Left lobe of liver (tissue), 2 donors: ENCODE measurements at regions not wholly inside any gene's neighbourhood (a gene's known extent, or its start where the extent isn't known, plus 50 kb on each side); places are given as distances from the start of the nearest gene placed in this dataset.
"Not testable (repeated sequence)": the region's sequence is repeated elsewhere in the genome, so short reads cannot be mapped to it uniquely, and the experiment has no call there.

Experiments
- ATAC-seq: fragments of 200-7000 bp; cut with Tn5 transposase; one replicate; pipeline ENCODE4 v1.9.1; 2020; ENCODE audit warnings: mild to moderate bottlenecking, moderate library complexity
- DNase-seq: peaks from one replicate; pipeline ENCODE4 v3.0.0-alpha.2; 2020; ENCODE audit warnings: low spot score
- donor health status: DM: no; HTN: no; CAD: no; lungs with moderate emphysema.
- donor health status: DM: no; HTN: yes; CAD: no.

DNA sequence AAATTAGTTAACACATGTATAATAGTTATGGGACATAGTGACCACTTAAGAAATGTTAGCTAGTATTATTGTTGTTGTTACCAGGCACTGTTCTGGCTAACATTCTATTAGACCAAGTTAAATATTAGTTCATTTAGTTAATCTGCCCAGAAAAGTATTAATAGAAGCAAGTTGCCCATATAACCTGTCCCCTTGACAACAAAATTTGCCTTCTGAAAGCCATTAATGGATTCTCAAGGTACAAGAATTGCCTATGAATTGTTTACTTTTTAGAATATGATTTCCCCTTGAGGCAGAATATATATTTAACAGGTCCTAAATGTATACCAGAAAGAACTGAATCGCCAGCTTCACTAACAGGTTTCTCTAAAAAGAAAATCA, 167.3 kb upstream of the TMCC3 start:
- ATAC-seq, result no peak

DNA sequence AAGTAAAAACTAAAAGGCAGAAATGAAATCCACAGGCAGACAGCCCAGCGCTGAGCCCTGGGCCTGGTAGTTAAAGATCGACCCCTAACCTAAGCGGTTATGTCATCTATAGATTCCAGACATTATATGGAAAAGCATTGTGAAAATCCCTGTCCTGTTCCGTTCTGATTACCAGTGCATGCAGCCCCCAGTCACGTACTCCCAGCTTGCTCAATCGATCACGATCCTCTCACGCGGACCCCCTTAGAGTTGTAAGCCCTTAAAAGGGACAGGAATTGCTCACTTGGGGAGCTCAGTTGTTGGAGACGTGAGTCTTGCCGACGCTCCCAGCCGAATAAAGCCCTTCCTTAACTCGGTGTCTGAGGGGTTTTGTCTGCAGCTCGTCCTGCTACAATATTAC, 166.8 kb upstream of the TMCC3 start:
- DNase-seq, result not testable (repeated sequence)

More for the DNA sequence above, 167.3 kb upstream of the TMCC3 start:
- no peak for DNase-seq

DNA sequence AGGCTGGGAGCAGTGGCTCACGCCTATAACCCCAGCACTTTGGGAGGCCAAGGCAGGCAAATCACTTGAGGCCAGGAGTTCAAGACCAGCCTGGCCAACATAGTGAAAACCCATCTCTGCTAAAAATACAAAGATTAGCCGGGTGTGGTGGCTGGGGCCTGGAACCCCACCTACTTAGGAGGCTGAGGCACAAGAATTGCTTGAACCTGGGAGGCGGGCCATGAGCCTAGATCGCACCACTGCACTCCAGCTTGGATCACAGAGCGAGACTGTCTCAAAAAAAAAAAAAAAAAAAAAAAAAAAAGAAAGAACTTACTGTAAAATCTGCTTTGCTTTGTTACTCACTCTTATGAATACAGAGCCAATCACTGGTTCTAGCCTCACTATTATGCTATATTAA, 166.4 kb upstream of the TMCC3 start:
- not testable (repeated sequence) for ATAC-seq, DNase-seq

More for the DNA sequence above, 166.8 kb upstream of the TMCC3 start:
- ATAC-seq, result not testable (repeated sequence)

DNA sequence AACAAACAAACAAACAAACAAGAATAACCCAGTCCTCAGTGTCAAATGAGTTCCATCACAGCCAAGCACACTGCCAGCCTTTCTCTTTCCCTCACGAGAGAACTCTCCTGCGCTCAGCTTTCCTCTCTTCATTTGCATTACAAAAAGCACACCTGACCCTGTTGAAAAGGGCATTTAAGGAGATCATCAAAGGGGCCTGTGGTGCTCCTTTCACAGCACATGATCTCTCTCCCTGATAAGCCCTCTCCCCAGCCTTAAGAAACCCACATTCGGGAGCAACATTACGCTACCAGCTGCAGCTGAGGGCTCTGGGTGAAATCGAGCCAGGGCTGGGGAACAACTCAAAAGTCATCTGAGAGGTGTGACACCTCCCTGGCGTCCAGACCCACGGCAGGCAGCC, 165.6 kb upstream of the TMCC3 start:
- ATAC-seq, result no peak

DNA sequence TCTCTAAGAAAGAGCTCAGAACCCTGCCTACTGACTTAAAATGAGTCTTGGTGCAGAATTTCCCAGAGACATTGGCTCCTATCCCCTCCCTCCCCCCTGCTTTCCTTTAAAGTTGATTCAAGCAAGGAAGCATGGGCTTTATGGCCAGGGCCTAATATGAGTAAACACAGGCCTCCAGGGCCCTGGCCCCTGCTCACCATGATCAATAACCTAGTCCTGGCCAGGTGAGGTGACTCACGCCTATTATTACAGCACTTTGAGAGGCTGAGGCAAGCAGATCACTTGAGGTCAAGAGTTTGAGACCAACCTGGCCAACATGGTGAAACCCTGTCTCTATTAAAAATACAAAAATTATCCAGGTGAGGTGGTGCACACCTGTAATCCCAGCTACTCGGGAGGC, 165.1 kb upstream of the TMCC3 start:
- ATAC-seq (no peak), DNase-seq (no peak)

More for the DNA sequence above, 165.6 kb upstream of the TMCC3 start:
- DNase-seq, result no peak

DNA sequence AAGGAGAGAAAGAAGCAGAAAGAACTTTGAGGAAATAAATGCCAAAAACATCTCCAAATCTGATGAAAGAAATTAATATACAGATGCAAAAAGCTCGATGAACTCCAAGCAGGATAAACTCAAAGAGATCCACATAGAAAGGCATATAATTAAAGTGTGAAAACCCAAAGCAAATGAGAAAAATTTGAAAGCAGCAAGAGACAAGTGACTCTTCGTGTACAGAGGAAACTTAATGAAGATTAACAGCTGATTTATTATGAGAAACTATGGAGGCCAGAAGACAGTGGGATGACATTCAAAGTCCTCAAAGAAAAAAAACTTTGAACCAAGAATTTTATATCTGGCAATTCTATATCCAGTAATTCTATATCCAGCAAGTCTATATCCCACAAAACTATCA, 163.0 kb upstream of the TMCC3 start:
- ATAC-seq (no peak), DNase-seq (no peak)

DNA sequence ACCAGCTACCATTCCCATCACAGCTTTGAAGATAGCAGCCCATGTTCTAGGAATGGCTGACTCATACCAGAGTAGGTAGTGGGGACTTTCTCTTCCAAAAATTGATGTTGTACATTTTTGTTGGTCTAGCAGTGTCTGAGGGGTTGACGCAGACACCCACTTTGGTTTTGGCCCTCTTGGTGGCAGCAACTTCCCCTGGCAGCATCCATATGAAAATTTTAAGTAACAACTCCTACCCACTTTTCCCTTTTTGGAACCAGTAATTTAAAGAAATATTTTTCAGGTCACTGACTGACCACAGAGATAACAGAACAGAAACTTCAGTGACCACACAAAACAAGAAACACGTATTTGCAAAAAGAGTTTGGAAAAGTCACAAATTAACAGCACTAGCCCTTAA, 162.0 kb upstream of the TMCC3 start:
- DNase-seq (no peak), ATAC-seq (no peak)

DNA sequence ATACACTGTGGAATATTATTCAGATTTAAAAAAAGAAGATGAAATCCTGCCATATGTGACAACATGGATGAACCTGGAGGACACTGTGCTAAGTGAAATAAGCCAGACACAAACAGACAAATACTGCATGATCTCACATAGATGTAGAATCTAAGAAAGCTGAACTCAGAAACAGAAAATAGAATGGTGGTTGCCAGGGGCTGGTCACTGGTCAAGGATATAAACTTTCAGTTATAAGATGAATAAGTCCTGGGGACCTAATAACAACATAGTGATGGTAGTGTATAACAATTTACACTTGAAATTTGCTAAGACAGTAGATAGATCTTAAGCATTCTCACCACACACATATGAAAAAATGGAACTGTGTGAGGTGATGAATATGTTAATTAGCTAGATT, 161.3 kb upstream of the TMCC3 start:
- no peak for ATAC-seq
- no peak for DNase-seq

DNA sequence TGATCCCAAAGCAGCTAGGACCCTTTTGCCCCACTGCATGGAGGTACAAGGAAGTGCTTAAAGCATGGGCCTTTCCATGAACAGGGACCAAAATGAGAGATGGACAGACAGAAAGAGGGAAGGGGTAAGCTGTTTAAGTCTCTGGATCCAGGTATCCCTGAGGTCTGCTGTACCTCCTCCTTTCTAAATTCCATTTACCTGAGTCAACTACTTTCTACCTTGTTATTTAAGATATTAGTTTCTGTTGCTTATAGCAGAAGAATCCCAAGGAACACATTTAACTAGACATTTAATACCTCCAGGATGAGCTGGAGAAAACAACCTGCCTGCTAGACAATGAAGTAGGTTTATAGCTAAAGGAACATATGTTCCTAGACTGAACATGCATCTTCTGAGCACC, 157.6 kb upstream of the TMCC3 start:
- no peak for ATAC-seq
- DNase-seq, result no peak

DNA sequence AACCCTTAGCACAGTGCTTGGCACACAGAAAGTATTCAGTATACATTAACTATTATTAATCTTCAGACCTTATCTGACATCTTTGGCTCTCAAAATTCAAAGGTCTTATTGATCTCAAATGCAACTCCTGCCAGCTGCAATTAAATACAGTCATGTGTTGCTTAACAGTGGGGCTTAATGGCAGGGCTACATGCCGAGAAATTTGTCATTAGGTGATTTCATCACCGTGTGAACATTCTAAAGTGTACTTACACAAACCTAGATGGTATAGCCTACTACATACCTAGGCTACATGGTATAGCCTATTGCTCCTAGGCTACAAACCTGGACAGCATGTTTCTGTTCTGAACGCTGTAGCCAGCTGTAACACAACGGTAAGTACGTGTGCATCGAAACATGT, 156.3 kb upstream of the TMCC3 start:
- no peak for ATAC-seq

DNA sequence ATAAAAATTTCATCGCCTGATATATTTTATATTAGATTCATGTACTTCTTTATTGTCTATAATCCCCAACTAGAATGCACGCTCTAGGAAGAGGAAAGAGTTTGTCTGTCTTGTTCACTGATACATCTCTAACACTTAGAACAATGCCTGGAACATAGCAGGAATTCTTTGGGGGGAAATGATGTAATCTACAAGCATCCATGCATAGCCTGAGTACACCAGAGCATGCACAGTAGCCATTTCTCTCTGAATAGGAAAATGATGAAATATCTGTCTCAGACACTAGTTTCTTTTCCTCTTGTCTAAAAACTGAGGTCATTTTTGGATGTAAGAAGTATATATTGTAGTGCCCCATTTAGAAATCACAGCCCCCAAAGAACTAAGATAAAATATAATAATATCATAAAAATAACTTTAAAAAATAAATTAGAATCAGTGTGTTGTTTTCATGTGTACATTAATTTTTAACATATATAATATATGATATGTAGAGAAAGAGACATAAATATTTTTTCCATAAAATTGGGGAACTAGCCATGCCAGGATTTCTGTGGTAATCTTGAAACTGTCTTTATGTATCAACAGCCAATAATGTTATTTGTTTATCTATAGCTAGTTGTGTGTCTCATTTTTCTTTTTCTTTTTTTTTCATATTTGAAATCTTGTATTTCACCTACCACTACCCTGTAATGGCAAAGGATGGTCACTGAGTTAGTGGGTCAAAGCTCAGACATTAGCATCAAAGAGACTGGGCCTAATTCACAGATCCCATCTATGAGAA, 155.6 kb upstream of the TMCC3 start:
- DNase-seq, result no peak

More for the DNA sequence above, 156.3 kb upstream of the TMCC3 start:
- no peak for DNase-seq

DNA sequence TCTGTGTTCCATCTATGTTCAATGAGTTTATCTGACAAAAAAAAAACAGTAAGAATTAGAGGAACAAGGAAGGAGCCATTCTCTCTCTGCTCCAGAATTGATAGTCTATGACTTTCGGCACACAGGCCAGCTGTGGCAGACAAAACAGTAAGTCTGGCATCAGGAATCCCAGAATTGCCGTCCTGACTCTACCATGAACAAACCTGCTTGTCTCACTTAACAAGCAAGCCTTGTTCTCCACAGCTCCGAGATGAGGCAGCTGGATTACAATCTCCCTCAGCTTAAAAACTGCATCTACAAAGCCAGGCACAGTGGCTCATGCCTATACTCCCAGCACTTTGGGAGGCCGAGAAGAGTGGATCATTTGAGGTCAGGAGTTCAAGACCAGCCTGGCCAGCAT, 153.6 kb upstream of the TMCC3 start:
- ATAC-seq (no peak), DNase-seq (no peak)

More for the DNA sequence above, 155.6 kb upstream of the TMCC3 start:
- no peak for ATAC-seq

DNA sequence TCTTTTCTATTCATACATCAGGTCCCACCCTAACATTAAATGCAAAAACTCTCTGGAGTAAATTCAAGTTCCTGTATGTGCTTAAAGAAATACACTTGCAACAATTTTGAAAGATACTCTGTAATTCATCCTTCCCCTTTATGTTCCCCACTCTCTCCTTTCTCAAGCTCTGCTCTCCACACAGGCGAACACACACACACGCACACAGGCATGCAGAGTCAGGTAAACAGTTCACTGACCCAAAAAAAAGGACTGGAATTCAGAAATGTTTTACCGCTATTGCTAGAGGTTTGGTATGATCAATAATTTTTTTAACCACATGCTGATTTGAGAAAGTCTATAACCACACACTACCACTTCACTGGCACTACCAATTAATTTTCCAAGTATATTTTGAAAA, 152.4 kb upstream of the TMCC3 start:
- ATAC-seq (peak; percentile 57), DNase-seq (no peak)

DNA sequence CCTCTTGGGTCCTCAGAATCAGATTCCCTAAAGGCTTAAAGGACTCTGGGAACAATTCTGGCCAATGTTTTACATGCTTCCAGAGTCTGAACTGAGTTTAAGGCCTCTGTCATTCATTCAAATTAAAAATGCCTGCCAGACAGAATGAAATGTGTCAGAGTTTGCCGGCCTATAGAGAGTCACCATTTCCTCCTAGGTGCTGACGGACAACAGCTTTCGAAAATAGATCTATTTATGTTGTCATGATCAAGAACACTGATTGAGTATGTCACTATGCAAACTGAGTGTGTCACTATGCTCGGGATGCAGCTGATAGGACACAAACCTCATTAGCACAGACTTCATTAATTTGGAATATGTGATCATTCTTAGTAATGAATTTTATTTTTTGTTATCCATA, 151.4 kb upstream of the TMCC3 start:
- DNase-seq (no peak), ATAC-seq (no peak)

DNA sequence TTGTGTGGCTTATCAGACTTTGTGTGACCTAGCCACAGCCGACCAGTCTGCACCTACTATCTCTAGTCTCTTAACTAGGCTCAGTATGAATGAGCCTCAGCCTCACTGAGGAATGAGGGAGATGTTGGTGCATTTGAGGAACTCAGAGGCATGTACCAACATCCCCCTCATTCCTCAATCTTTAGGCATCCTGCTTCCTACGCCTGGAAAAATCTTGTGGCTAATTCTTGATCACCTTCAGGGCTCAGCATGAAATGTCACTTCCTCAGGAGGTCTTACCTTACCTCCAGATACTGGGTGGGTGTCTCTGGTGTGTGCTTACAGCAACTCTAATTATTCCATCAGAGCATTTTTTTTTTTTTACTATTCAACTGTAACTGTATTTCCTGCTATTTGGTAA, 148.8 kb upstream of the TMCC3 start:
- DNase-seq, result no peak
- no peak for ATAC-seq

DNA sequence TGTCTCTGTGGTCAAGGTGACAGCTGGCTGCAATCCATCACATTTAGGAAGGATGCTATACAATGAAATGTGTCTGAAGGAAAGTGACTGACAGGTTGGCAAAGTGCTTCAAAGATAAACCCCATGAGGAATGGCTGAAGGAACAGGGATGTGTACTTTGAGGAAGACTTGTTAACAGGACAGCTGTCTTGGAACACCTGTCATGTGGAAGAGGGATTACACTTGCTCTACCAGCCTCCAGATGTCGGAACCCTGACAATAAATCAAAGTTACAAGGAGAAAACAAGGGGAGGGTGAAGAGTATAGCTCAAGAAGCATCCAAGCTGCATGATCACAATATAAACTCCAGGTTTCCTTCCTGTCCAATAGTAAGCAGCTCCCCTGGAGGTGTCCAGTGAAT, 147.8 kb upstream of the TMCC3 start:
- DNase-seq, result no peak
- ATAC-seq, result no peak

DNA sequence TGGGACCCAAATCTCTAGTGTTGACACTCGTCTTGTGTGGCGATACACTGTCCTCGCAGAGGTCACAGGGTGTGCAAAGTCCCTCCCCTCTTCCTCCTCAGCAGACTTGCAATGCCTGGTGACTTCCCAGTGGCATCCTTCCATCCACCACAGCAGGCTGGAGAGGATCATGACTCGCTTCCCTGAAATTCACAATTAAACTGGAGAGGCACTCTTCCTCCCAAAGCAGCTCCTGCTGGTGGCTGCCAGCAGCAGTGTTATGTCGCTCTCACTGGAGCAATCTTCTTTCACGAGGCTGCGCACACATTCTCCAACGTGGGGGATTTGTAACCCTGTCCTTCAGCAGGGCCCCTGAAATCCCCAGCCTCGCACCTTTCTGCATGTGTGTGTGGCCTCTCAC, 145.2 kb upstream of the TMCC3 start:
- ATAC-seq, result no peak
- no peak for DNase-seq

DNA sequence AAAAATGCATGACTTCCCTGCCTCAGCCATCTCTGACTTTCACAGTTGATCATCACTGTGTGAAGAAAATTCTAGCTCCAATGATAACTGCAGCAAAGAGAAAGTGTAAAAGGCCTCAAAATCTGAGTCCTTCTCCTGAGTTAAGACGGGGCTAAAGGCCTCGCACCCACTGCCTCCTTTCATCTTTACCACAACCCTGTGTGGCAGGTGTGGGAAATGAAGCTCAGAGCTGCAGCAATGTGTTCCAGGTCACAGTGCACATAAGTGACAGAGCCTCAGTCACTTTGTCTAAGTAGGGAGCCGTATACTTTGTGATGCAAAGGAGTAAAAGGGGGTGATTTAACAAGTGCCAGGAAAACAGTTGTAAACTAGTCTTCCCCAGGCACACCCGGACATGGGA, 144.7 kb upstream of the TMCC3 start:
- no peak for DNase-seq

DNA sequence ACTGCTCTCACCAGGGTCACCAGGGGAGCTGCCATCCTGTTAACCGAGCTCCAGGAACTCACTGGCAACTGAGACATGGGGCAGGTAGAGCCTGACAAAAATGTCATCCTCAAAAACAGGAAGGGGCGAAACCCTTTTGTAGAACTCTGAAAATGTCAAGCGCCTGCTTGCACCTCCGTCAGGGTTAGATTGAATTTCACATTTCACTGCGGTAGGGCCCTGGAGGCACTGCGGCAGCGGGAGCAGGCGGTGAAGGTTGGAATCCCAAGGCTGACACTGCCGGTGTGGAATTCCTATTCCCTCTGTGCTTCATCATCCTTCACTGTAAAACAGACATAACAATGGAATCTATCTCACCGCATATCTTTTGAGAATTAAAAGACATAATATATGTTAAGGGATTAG, 142.8 kb upstream of the TMCC3 start:
- no peak for DNase-seq

More for the DNA sequence above, 144.7 kb upstream of the TMCC3 start:
- ATAC-seq, result no peak

DNA sequence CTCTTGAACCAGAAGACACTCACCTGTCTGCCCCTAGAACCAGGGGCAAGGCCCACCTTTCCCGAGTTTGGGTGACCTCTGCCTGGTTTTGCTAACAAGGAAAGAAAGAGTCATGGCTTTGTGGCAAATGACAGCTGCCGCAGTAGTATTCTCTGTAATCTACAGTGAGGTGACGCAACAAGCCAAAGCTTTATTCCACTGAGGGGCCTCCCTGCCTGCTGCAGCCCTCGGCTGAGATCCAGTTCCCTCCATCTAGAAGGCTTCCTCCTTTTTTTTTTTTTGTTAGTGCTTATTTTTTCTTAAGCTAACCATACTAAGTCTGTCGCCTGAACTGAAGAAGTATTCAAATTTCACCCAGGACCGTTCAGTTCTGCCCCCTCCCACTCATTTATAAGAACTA, 142.3 kb upstream of the TMCC3 start:
- no peak for ATAC-seq
- no peak for DNase-seq

More for the DNA sequence above, 142.8 kb upstream of the TMCC3 start:
- no peak for ATAC-seq

DNA sequence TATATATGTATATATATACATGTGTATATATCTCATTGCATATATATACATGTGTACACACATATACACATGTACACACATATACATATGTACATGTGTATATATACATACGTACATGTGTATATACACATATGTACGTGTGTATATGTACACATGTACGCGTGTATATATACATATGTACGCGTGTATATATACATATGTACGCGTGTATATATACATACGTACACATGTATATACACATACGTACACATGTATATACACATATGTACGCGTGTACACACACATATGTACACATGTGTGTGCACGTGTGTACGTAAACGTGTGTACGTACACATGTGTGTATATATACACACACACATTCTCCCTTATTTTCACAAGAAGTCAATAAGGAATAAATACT, 141.6 kb upstream of the TMCC3 start:
- ATAC-seq, result no peak
- DNase-seq, result no peak

DNA sequence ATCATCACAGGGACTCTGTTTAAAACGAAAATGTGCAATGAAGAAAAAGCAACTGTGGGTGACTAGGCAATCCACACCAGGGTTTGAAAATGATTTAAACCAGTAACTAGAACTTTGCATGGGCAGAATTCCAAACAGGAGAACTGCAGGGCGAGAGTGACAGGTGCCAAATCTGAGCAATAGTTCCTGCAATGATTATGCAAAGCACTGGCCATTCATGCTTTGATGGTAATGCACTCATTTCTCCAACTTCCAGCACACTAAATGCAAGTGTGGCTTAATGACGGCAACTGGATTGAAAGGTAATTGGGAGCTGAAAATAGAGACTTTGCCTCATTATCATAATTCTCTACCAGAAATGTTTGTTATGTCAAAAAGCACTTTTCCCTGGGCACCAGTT, 140.5 kb upstream of the TMCC3 start:
- ATAC-seq, result no peak
- no peak for DNase-seq

DNA sequence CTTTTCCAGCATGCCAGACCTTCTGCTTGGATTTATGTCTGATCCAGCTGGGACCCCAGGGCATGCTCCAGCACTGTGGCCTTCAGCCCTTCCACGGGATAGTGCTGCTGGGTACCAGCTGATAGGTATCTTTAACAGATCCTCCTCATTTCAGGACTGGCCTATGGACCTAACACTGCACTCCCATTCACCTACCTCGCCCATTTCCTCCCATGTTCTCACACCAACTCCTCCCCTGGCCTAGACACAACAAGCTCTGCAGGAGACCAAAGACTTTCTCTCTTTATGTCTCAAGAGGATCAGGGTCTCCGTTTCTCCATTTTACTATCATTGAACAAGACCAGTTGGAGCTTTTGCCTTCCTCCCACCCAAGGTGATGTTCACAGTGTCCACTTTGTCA, 140.0 kb upstream of the TMCC3 start:
- no peak for ATAC-seq

More for the DNA sequence above, 140.0 kb upstream of the TMCC3 start:
- no peak for DNase-seq
